Natural killer cell (primary cell): ENCODE measurements at regions not wholly inside any gene's neighbourhood (a gene's known extent, or its start where the extent isn't known, plus 50 kb on each side); places are given as distances from the start of the nearest gene placed in this dataset.

Experiments
- ATAC-seq, 3 donors: fragments of 150-1000 bp in 2 of 3; fragments of 200-7000 bp in 1 of 3; cut with Tn5 transposase; 1 replicate in 1 of 3; 2 replicates in 2 of 3; pipeline ENCODE4 v1.10.0; 2021; ENCODE audit warnings: mild to moderate bottlenecking in 2 of 3, moderate library complexity in 2 of 3
- DNase-seq, 2 donors: peaks; one replicate each; pipeline versions ENCODE4 v3.0.0 to v3.0.0-alpha.2; 2013 to 2021; ENCODE audit warnings: mixed read lengths in 1 of 2
- H3K27ac ChIP-seq: one replicate; pipeline ENCODE4 v1.5.1; 2013; ENCODE audit warnings: mild to moderate bottlenecking, low read length
- H3K27me3 ChIP-seq: one replicate; pipeline ENCODE4 v1.6.1; 2013; ENCODE audit warnings: low read length; ENCODE audit not compliant: control insufficient read depth, insufficient read depth
- H3K36me3 ChIP-seq: one replicate; pipeline ENCODE4 v1.6.1; 2013; ENCODE audit warnings: low read length; ENCODE audit not compliant: control insufficient read depth, insufficient read depth
- H3K4me1 ChIP-seq: one replicate; pipeline ENCODE4 v1.6.1; 2013; ENCODE audit warnings: low read length; ENCODE audit not compliant: control insufficient read depth, insufficient read depth
- H3K4me3 ChIP-seq: one replicate; pipeline ENCODE4 v1.5.1; 2013; ENCODE audit warnings: low read length
- H3K9me3 ChIP-seq: one replicate; pipeline ENCODE4 v1.6.1; 2013; ENCODE audit warnings: low read length; ENCODE audit not compliant: control insufficient read depth, insufficient read depth
- H3K27ac Mint-ChIP-seq, 2 donors: one replicate each; pipeline ENCODE4 v1.8.0; 2022; ENCODE audit warnings: mild to moderate bottlenecking in 2 of 2, mixed read lengths in 2 of 2, moderate library complexity in 1 of 2
- H3K27me3 Mint-ChIP-seq, 2 donors: one replicate each; pipeline ENCODE4 v1.8.0; 2022; ENCODE audit warnings: low read depth in 2 of 2, mixed read lengths in 2 of 2
- H3K36me3 Mint-ChIP-seq: one replicate; pipeline ENCODE4 v1.8.0; 2022; ENCODE audit warnings: mixed read lengths
- H3K4me1 Mint-ChIP-seq, 2 donors: one replicate each; pipeline ENCODE4 v1.8.0; 2022; ENCODE audit warnings: mixed read lengths in 2 of 2
- H3K4me3 Mint-ChIP-seq: one replicate; pipeline ENCODE4 v1.8.0; 2022; ENCODE audit warnings: mild to moderate bottlenecking, moderate library complexity, mixed read lengths
- H3K9me3 Mint-ChIP-seq, 2 donors: one replicate each; pipeline ENCODE4 v1.8.0; 2022; ENCODE audit warnings: mixed read lengths in 2 of 2
- CTCF ChIP-seq: fragments of 200-600 bp; IDR thresholded peaks from one replicate; pipeline ENCODE4 v1.8.0; 2022; ENCODE audit warnings: antibody characterized with exemption
- WGBS: methylation state at CpG from one replicate; pipeline ENCODE4 v1.1.7; 2013; ENCODE audit warnings: missing lambda C conversion rate; ENCODE audit not compliant: insufficient coverage; 5-methylcytosine and 5-hydroxymethylcytosine counted together
- intact Hi-C: fragments of 100-400 bp; cut with micrococcal nuclease; formaldehyde crosslinking; loops from one replicate; pipeline ENCODE4 v1.14.2; 2022

- ATAC-seq, result no peak
- 86% methylated on average over 8 of the region's 8 CpGs for WGBS
- no peak for DNase-seq
- Mint-ChIP-seq H3K4me1 (no peaks in the 10 kb centered on the region), H3K27me3 (peaks cover 0 to 8% of the 10 kb centered on the region in 2 donors), H3K9me3 (no peaks in the 10 kb centered on the region), H3K36me3 (no peaks in the 10 kb centered on the region), H3K27ac (no peak overlapping the region), H3K4me3 (no peak overlapping the region)
- no peaks in the 10 kb centered on the region for H3K36me3 ChIP-seq
- peaks cover 7% of the 10 kb centered on the region for H3K4me1 ChIP-seq
- intact Hi-C loops, result no loop called here
- TF ChIP-seq CTCF, result no peak
- no peak overlapping the region for H3K4me3 ChIP-seq
- no peak overlapping the region for H3K27ac ChIP-seq
- no peaks in the 10 kb centered on the region for H3K9me3 ChIP-seq
- H3K27me3 ChIP-seq, result no peaks in the 10 kb centered on the region
These were observed 126.8 kb upstream of the FAM20C start for GRCh38 chr7:65554-65953.

GRCh38 chr7:66296-66695 lies 126.1 kb upstream of the FAM20C start:
- no peak for TF ChIP-seq CTCF
- H3K4me1 ChIP-seq, result peaks cover 7% of the 10 kb centered on the region
- DNase-seq (no peak), ATAC-seq (no peak)
- Mint-ChIP-seq H3K4me3 (no peak overlapping the region), H3K36me3 (no peaks in the 10 kb centered on the region), H3K27ac (no peak overlapping the region), H3K9me3 (no peaks in the 10 kb centered on the region), H3K27me3 (peaks cover 0 to 8% of the 10 kb centered on the region in 2 donors), H3K4me1 (no peaks in the 10 kb centered on the region)
- H3K9me3 ChIP-seq, result no peaks in the 10 kb centered on the region
- H3K36me3 ChIP-seq, result no peaks in the 10 kb centered on the region
- H3K27ac ChIP-seq, result no peak overlapping the region
- WGBS, result 87% methylated on average over 12 of the region's 12 CpGs
- H3K4me3 ChIP-seq, result no peak overlapping the region
- no peaks in the 10 kb centered on the region for H3K27me3 ChIP-seq
- intact Hi-C loops, result no loop called here

GRCh38 chr7:66741-67140 lies 125.6 kb upstream of the FAM20C start:
- TF ChIP-seq CTCF, result no peak
- Mint-ChIP-seq H3K27ac (no peak overlapping the region), H3K9me3 (no peaks in the 10 kb centered on the region), H3K36me3 (no peaks in the 10 kb centered on the region), H3K4me1 (no peaks in the 10 kb centered on the region), H3K27me3 (peaks cover 0 to 8% of the 10 kb centered on the region in 2 donors), H3K4me3 (no peak overlapping the region)
- no peaks in the 10 kb centered on the region for H3K9me3 ChIP-seq
- WGBS, result 94% methylated on average over 12 of the region's 12 CpGs
- no peak overlapping the region for H3K4me3 ChIP-seq
- ATAC-seq (no peak), DNase-seq (no peak)
- H3K4me1 ChIP-seq, result peaks cover 7% of the 10 kb centered on the region
- H3K27me3 ChIP-seq, result no peaks in the 10 kb centered on the region
- no peaks in the 10 kb centered on the region for H3K36me3 ChIP-seq
- no peak overlapping the region for H3K27ac ChIP-seq
- intact Hi-C loops, result no loop called here

- H3K36me3 Mint-ChIP-seq, result no peaks in the 10 kb centered on the region
These were observed 124.5 kb upstream of the FAM20C start for GRCh38 chr7:67661-68395.

More at GRCh38 chr7:67661-68395, 124.5 kb upstream of the FAM20C start:
- Histone ChIP-seq H3K36me3 (no peaks in the 10 kb centered on the region), H3K4me3 (no peak overlapping the region), H3K9me3 (no peaks in the 10 kb centered on the region), H3K27me3 (no peaks in the 10 kb centered on the region), H3K27ac (no peak overlapping the region), H3K4me1 (peaks cover 7% of the 10 kb centered on the region)
- TF ChIP-seq CTCF, result no peak
- intact Hi-C loops, result no loop called here
- no peaks in the 10 kb centered on the region for H3K4me1 Mint-ChIP-seq
- H3K27me3 Mint-ChIP-seq, result peaks cover 0 to 8% of the 10 kb centered on the region in 2 donors
- WGBS, result 80% methylated on average over 11 of the region's 11 CpGs
- H3K27ac Mint-ChIP-seq, result no peak overlapping the region
- H3K4me3 Mint-ChIP-seq, result no peak overlapping the region
- no peak for ATAC-seq
- no peaks in the 10 kb centered on the region for H3K9me3 Mint-ChIP-seq
- DNase-seq, result no peak
